Upper lobe of left lung (tissue), 6 donors: ENCODE measurements at regions not wholly inside any gene's neighbourhood (a gene's known extent, or its start where the extent isn't known, plus 50 kb on each side); places are given as distances from the start of the nearest gene placed in this dataset.

Source experiments
- ATAC-seq, 2 donors: fragments of 200-7000 bp; cut with Tn5 transposase; one replicate each; pipeline ENCODE4 v1.9.1; 2022; ENCODE audit warnings: mild to moderate bottlenecking in 2 of 2, moderate library complexity in 2 of 2; ENCODE audit not compliant: low FRiP score in 2 of 2
- DNase-seq, 2 donors: peaks; one replicate each; pipeline ENCODE4 v3.0.0-alpha.2; 2019 to 2020
- H3K27ac ChIP-seq, 4 donors: fragments of 200-600 bp; sonication (generic); one replicate each; pipeline ENCODE4 v1.5.1; 2016 to 2019
- H3K27me3 ChIP-seq, 4 donors: fragments of 200-600 bp; sonication (generic); one replicate each; pipeline ENCODE4 v1.5.1; 2017 to 2019
- H3K36me3 ChIP-seq, 4 donors: fragments of 200-600 bp; sonication (generic); one replicate each; pipeline ENCODE4 v1.5.1; 2016 to 2019
- H3K4me1 ChIP-seq, 4 donors: fragments of 200-600 bp; sonication (generic); one replicate each; pipeline ENCODE4 v1.5.1; 2018 to 2019
- H3K4me3 ChIP-seq, 4 donors: fragments of 200-600 bp; sonication (generic); one replicate each; pipeline ENCODE4 v1.5.1; 2017 to 2019; ENCODE audit warnings: mild to moderate bottlenecking in 2 of 4, moderate library complexity in 1 of 4
- H3K9me3 ChIP-seq, 4 donors: fragments of 200-600 bp; sonication (generic); one replicate each; pipeline ENCODE4 v1.5.1; 2018 to 2019
- EP300 ChIP-seq, 4 donors: sonication (generic); formaldehyde crosslinking; IDR thresholded peaks; one replicate each; pipeline ENCODE4 v1.5.1; 2017; ENCODE audit warnings: antibody characterized with exemption in 4 of 4, control low read depth in 2 of 4
- POLR2A ChIP-seq, 4 donors: fragments of 450-650 bp; IDR thresholded peaks; one replicate each; pipeline ENCODE4 v1.5.1; 2016 to 2017; ENCODE audit warnings: antibody characterized with exemption in 4 of 4, mild to moderate bottlenecking in 2 of 4
- POLR2AphosphoS5 ChIP-seq, 2 donors: sonication (generic); formaldehyde crosslinking; IDR thresholded peaks; one replicate each; pipeline ENCODE4 v1.5.1; 2017; ENCODE audit warnings: antibody characterized with exemption in 2 of 2
- WGBS, 2 donors: methylation state at CpG; one replicate each; pipeline ENCODE4 v1.1.5; 2017 to 2018; 5-methylcytosine and 5-hydroxymethylcytosine counted together
- TF ChIP-seq, protein P1 (sequence below), 6 experiments: fragments of 450-650 bp in 4 of 6; fragments of 200-600 bp in 2 of 6; sonication (generic) in 2 of 6; IDR thresholded peaks; one replicate each; pipeline ENCODE4 v1.5.1; 2016 to 2019; ENCODE audit warnings: antibody characterized with exemption in 6 of 6
- donor health status: DM: no; HTN: no; CAD: no; lungs with moderate emphysema.
- donor health status: DM: no; HTN: yes; CAD: no; lungs with severe emphysema.

DNA sequence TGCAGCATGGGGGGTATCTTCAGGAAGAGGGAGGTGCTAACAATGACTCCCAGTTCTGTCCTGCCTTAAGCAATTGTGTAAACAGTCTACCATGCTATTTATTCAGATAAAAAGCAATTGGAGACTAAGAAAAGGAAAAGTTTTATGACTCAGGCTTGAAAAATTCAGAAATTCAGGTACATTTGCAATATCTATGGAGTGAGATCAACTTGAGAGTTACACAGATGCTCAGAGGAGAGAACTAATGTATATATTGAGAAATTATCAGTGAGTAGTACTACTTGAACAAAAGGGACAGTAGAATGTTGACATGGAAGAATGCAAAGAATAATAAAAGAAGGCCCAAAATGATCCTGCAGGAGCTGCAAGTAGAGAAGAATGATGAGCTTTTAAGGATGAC, 277.6 kb upstream of the DACH1 start:
- DNase-seq, result no peak
- TF ChIP-seq EP300 (IDR thresholded peaks at IDR 0.05), result no peak
- no peak for TF ChIP-seq POLR2A (IDR thresholded peaks at IDR 0.05)
- TF ChIP-seq POLR2AphosphoS5 (IDR thresholded peaks at IDR 0.05), result no peak

DNA sequence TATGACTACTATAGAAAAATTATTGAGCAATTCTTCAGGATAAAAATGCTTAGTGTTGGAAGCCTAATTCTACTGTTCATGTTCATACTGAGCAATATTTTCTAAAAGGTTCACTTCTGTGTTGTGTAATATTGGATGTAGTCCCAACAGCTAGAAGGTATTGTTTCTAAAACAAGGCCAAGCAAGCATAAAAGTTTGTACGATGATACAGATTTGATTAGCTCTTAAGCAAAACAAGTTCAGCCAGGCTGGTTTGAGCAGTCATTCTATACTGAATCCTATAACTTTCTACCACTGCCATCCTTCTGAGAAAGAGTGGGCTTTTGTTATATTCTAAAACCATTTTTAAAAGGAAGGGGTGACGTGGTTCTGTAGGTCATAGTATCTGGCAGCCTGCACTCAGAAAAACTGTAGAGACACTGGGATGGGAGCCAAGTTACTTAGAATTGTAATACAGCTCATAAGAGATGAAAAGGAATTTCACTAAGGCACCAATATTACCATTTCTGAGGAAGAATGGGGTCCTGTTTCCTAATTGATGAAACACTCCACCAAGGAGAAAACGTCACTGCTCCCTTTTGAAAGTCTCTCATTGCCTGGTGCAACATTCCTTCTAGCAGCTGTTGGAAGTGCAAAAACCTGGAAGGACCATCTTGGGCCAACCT, 275.0 kb upstream of the DACH1 start:
- DNase-seq, result no peak
- TF ChIP-seq POLR2A (IDR thresholded peaks at IDR 0.05) (no peak), EP300 (IDR thresholded peaks at IDR 0.05) (no peak), POLR2AphosphoS5 (IDR thresholded peaks at IDR 0.05) (no peak)
- TF ChIP-seq, protein P1, sequence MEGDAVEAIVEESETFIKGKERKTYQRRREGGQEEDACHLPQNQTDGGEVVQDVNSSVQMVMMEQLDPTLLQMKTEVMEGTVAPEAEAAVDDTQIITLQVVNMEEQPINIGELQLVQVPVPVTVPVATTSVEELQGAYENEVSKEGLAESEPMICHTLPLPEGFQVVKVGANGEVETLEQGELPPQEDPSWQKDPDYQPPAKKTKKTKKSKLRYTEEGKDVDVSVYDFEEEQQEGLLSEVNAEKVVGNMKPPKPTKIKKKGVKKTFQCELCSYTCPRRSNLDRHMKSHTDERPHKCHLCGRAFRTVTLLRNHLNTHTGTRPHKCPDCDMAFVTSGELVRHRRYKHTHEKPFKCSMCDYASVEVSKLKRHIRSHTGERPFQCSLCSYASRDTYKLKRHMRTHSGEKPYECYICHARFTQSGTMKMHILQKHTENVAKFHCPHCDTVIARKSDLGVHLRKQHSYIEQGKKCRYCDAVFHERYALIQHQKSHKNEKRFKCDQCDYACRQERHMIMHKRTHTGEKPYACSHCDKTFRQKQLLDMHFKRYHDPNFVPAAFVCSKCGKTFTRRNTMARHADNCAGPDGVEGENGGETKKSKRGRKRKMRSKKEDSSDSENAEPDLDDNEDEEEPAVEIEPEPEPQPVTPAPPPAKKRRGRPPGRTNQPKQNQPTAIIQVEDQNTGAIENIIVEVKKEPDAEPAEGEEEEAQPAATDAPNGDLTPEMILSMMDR (IDR thresholded peaks at IDR 0.05), result no peak
- Histone ChIP-seq H3K9me3 (no peaks in the 10 kb centered on the region), H3K27me3 (no peaks in the 10 kb centered on the region), H3K36me3 (no peaks in the 10 kb centered on the region), H3K4me3 (no peak overlapping the region), H3K4me1 (no peaks in the 10 kb centered on the region), H3K27ac (no peak overlapping the region)
- 47 to 65% methylated on average over 3 of the region's 3 CpGs for WGBS, 2 donors
- ATAC-seq, result no peak

More for the DNA sequence above, 277.6 kb upstream of the DACH1 start:
- no peak overlapping the region for H3K27ac ChIP-seq
- no peaks in the 10 kb centered on the region for H3K9me3 ChIP-seq
- no peaks in the 10 kb centered on the region for H3K4me1 ChIP-seq
- H3K27me3 ChIP-seq, result no peaks in the 10 kb centered on the region
- H3K36me3 ChIP-seq, result no peaks in the 10 kb centered on the region
- no peak for ATAC-seq
- H3K4me3 ChIP-seq, result no peak overlapping the region

DNA sequence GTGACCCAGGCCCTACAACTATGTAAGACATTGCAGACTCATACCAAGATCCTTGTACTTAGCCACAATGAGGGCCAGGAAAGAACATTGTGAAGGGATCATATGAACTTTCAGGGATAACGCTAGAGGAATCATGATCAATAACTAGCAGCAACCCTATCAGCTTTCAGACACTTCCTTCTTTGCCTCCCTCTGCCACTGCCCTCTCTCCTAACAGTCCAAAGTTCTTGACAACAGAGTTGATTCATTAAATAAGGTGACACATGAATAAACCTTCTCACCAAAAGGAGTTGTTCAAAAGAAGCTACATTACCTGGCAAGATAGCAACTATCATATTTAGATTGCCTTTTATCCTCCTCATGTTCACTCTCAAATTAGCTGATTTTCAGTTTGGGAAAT, 272.2 kb upstream of the DACH1 start:
- TF ChIP-seq POLR2A (IDR thresholded peaks at IDR 0.05), result no peak
- TF ChIP-seq EP300 (IDR thresholded peaks at IDR 0.05), result no peak
- Histone ChIP-seq H3K9me3 (no peaks in the 10 kb centered on the region), H3K27ac (no peak overlapping the region), H3K36me3 (no peaks in the 10 kb centered on the region), H3K4me1 (no peaks in the 10 kb centered on the region), H3K4me3 (no peak overlapping the region), H3K27me3 (no peaks in the 10 kb centered on the region)
- DNase-seq (no peak), ATAC-seq (no peak)
- 0 to 44% methylated on average over 1 of the region's 1 CpG for WGBS, 2 donors

DNA sequence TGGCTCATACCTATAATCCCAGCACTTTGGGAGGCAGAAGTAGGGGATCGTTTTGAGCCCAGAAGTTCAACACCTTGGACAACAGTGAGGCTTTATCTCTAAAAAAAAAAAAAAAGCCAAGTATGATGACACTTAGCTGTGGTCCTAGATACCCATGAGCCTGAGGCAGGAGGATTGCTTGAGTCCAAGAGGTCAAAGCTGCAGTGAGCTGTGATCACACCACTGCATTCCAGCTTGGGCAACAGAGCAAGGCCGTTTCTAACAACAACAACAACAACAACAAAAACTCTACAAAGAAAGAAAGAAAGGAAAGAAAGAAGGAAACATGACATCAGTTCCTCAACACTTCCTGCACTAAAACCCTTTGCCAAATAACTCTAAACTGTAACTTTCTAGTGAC, 265.1 kb upstream of the DACH1 start:
- DNase-seq (no peak), ATAC-seq (no peak)
- Histone ChIP-seq H3K4me3 (no peak overlapping the region), H3K4me1 (no peaks in the 10 kb centered on the region), H3K36me3 (no peaks in the 10 kb centered on the region), H3K9me3 (no peaks in the 10 kb centered on the region), H3K27ac (no peak overlapping the region), H3K27me3 (no peaks in the 10 kb centered on the region)
- 63 to 83% methylated on average over 2 of the region's 2 CpGs for WGBS, 2 donors
- TF ChIP-seq, protein P1 (IDR thresholded peaks at IDR 0.05), result no peak
- TF ChIP-seq POLR2A (IDR thresholded peaks at IDR 0.05) (no peak), POLR2AphosphoS5 (IDR thresholded peaks at IDR 0.05) (no peak), EP300 (IDR thresholded peaks at IDR 0.05) (no peak)

DNA sequence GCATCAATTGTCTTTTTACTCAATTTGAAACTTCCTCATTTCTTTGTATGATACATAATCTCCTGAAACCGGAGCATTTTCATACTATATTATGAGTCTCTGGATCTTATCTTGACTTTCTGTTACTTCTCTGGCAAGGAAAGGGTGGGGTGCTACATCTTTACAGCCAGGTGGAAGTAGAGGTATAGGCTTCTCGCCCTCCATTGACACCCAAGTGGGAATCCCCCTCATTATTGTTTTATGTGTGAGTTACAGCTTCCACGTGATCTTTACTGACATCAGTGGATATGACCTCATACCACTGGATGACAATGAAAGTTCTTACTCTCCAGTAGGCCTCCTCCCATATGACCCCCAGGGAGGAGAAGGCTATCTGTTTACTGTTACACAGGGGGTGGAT, 262.1 kb upstream of the DACH1 start:
- no peak for ATAC-seq
- DNase-seq, result no peak

More for the DNA sequence above, 262.1 kb upstream of the DACH1 start:
- Histone ChIP-seq H3K9me3 (no peaks in the 10 kb centered on the region), H3K27me3 (no peaks in the 10 kb centered on the region), H3K4me3 (no peak overlapping the region), H3K27ac (no peak overlapping the region), H3K4me1 (no peaks in the 10 kb centered on the region), H3K36me3 (no peaks in the 10 kb centered on the region)
- WGBS, 2 donors, result 55 to 73% methylated on average over 3 of the region's 3 CpGs
- TF ChIP-seq, protein P1 (IDR thresholded peaks at IDR 0.05), result no peak
- no peak for TF ChIP-seq POLR2A (IDR thresholded peaks at IDR 0.05)
- TF ChIP-seq EP300 (IDR thresholded peaks at IDR 0.05), result no peak
- no peak for TF ChIP-seq POLR2AphosphoS5 (IDR thresholded peaks at IDR 0.05)
